HepG2 (cell line): ENCODE measurements at regions not wholly inside any gene's neighbourhood (a gene's known extent, or its start where the extent isn't known, plus 50 kb on each side); places are given as distances from the start of the nearest gene placed in this dataset.
"Not testable (repeated sequence)": the region's sequence is repeated elsewhere in the genome, so short reads cannot be mapped to it uniquely, and the experiment has no call there.

Experiments used
- ATAC-seq: fragments of 200-7000 bp; cut with Tn5 transposase; 3 replicates; pipeline ENCODE4 v1.9.1; 2020; ENCODE audit warnings: mild to moderate bottlenecking, moderate library complexity
- BruUV-seq: library from RNA; stranded (reverse); fragments of 400-500 nt; replicated peaks from 2 replicates; lab custom pipeline; 2021; lab: Mats Ljungman, UMichigan
- CTCF ChIA-PET: fragments of 300-600 bp; formaldehyde crosslinking; extraction: SDS; loops from one replicate; lab custom pipeline; 2021; ENCODE audit warnings: low total read pairs, inconsistent platforms, low intra/inter-chr PET ratio; lab: Yijun Ruan, JAX
- POLR2A ChIA-PET: fragments of 350-600 bp; sonication (Branson Sonifier 250); formaldehyde crosslinking; loops from one replicate; lab custom pipeline; 2020; ENCODE audit warnings: antibody characterized with exemption, inconsistent platforms; lab: Yijun Ruan, JAX
- DNase-seq: peaks from one replicate; pipeline ENCODE4 v3.0.0-alpha.2; 2015; ENCODE audit warnings: low spot score
- FAIRE-seq: peaks from 3 replicates; lab custom pipeline; 2011; peaks lifted over from hg19 to GRCh38; lab: Jason Lieb, UNC
- H2AFZ ChIP-seq: one replicate; pipeline ENCODE4 v1.6.1; 2011; ENCODE audit warnings: low read length, inconsistent platforms
- H3K27ac ChIP-seq: fragments of 300-600 bp; 3 replicates; pipeline ENCODE4 v1.8.0; 2011; ENCODE audit warnings: mixed run types, mild to moderate bottlenecking, mixed read lengths, low read length, inconsistent platforms; ENCODE audit not compliant: insufficient read depth; ENCODE audit errors: extremely low read length
- H3K27me3 ChIP-seq, 2 experiments: fragments of 200-600 bp in 1 of 2; 2 replicates in 1 of 2; 3 replicates in 1 of 2; pipeline versions ENCODE4 v1.6.0 to v1.8.0; 2011; ENCODE audit warnings: low read length in 2 of 2, mild to moderate bottlenecking in 2 of 2, moderate library complexity in 2 of 2, inconsistent platforms in 1 of 2; ENCODE audit not compliant: insufficient read depth in 2 of 2, control insufficient read depth in 1 of 2
- H3K36me3 ChIP-seq, 2 experiments: fragments of 200-600 bp in 1 of 2; replicated peaks in 1 of 2; 2 replicates in 1 of 2; 3 replicates in 1 of 2; pipeline versions ENCODE4 v1.5.1 to v1.8.0; 2011; ENCODE audit warnings: low read length in 2 of 2, inconsistent platforms in 1 of 2; ENCODE audit not compliant: insufficient read depth in 2 of 2, control insufficient read depth in 1 of 2
- H3K4me1 ChIP-seq: 2 replicates; pipeline ENCODE4 v1.5.1; 2012; ENCODE audit warnings: low read length, inconsistent platforms; ENCODE audit not compliant: insufficient read depth
- H3K4me2 ChIP-seq: 2 replicates; pipeline ENCODE4 v1.6.0; 2011; ENCODE audit warnings: low read depth, low read length, inconsistent platforms
- H3K4me3 ChIP-seq, 3 experiments: fragments of 200-600 bp in 1 of 3; sonication (generic), shearing (Covaris generic) in 1 of 3; replicated peaks in 1 of 3; 2 replicates each; pipeline ENCODE4 v1.5.1; 2011 to 2016; ENCODE audit warnings: low read length in 3 of 3, inconsistent platforms in 2 of 3, low read depth in 2 of 3, mild to moderate bottlenecking in 2 of 3, control low read depth in 1 of 3, mixed read lengths in 1 of 3; ENCODE audit not compliant: insufficient read depth in 1 of 3
- H3K79me2 ChIP-seq: one replicate; pipeline ENCODE4 v1.6.1; 2011; ENCODE audit warnings: low read length, inconsistent platforms; ENCODE audit not compliant: insufficient read depth
- H3K9ac ChIP-seq: 2 replicates; pipeline ENCODE4 v1.6.0; 2011; ENCODE audit warnings: mild to moderate bottlenecking, low read depth, low read length, inconsistent platforms; ENCODE audit not compliant: insufficient read depth
- H3K9me3 ChIP-seq: 2 replicates; pipeline ENCODE4 v1.5.1; 2012; ENCODE audit warnings: mild to moderate bottlenecking, low read length
- H4K20me1 ChIP-seq: 2 replicates; pipeline ENCODE4 v1.6.0; 2011; ENCODE audit warnings: inconsistent platforms, mild to moderate bottlenecking, low read length, moderate library complexity; ENCODE audit not compliant: insufficient read depth
- GLI4 ChIP-seq: sonication (generic); formaldehyde crosslinking; IDR thresholded peaks from 2 replicates; pipeline ENCODE4 v1.5.1; 2020; ENCODE audit warnings: missing genetic modification reagents, mild to moderate bottlenecking, moderate library complexity, borderline replicate concordance
- PRDM10 ChIP-seq: sonication (generic); formaldehyde crosslinking; IDR thresholded peaks from 2 replicates; pipeline ENCODE4 v1.4.0; 2020; ENCODE audit warnings: low read depth, missing genetic modification reagents
- PRMT3 ChIP-seq: sonication (generic); formaldehyde crosslinking; IDR thresholded peaks from 2 replicates; pipeline ENCODE4 v1.8.1; 2022; ENCODE audit warnings: low read depth, mild to moderate bottlenecking, moderate library complexity, missing genetic modification reagents, borderline replicate concordance
- ZNF142 ChIP-seq: sonication (generic); formaldehyde crosslinking; IDR thresholded peaks from 2 replicates; pipeline ENCODE4 v1.4.0; 2020; ENCODE audit warnings: missing genetic modification reagents
- ZNF383 ChIP-seq: sonication (generic); formaldehyde crosslinking; IDR thresholded peaks from 2 replicates; pipeline ENCODE4 v1.4.0; 2020; ENCODE audit warnings: missing genetic modification reagents, mild to moderate bottlenecking, borderline replicate concordance
- ZNF678 ChIP-seq: sonication (generic); formaldehyde crosslinking; IDR thresholded peaks from 2 replicates; pipeline ENCODE4 v1.4.0; 2020; ENCODE audit warnings: mild to moderate bottlenecking, missing genetic modification reagents
- WGBS: methylation state at CpG from one replicate; pipeline ENCODE4 v1.1.6; 2017; ENCODE audit warnings: low lambda C conversion rate; 5-methylcytosine and 5-hydroxymethylcytosine counted together
- in situ Hi-C: cut with HindIII; loops from 2 replicates; pipeline ENCODE4 v1.10.0; 2017; ENCODE audit warnings: low pct_unique_long_range_greater_than_20kb; ENCODE audit not compliant: extremely low pct_ligation_motif_present
- intact Hi-C: fragments of 100-400 bp; cut with micrococcal nuclease; formaldehyde crosslinking; loops from one replicate; pipeline ENCODE4 v1.10.0; 2022; ENCODE audit not compliant: unreplicated experiment

GRCh38 chr6:76162811-76163210 lies 90.3 kb upstream of the IMPG1 start (continued):
- TF ChIP-seq ZNF142, result no peak
- no peak for TF ChIP-seq PRMT3 (CRISPR knock-in tag)
- TF ChIP-seq ZNF383 (CRISPR knock-in tag), result no peak
- no peak for TF ChIP-seq PRDM10 (CRISPR knock-in tag)
- no peak for TF ChIP-seq GLI4 (CRISPR knock-in tag)
- TF ChIP-seq ZNF678 (CRISPR knock-in tag), result no peak
- TF ChIP-seq, all 625 proteins: peak for 0

GRCh38 chr6:76157800-76158199 lies 85.3 kb upstream of the IMPG1 start:
- H3K4me2 ChIP-seq, POLR2A ChIA-PET, ATAC-seq, H3K4me3 ChIP-seq, H3K79me2 ChIP-seq, H4K20me1 ChIP-seq, DNase-seq, H3K36me3 ChIP-seq, H2AFZ ChIP-seq, H3K4me1 ChIP-seq, H3K9ac ChIP-seq, BruUV-seq, H3K27me3 ChIP-seq, H3K27ac ChIP-seq, FAIRE-seq, in situ Hi-C loops, CTCF ChIA-PET: not testable (repeated sequence)
- WGBS, result 44% methylated on average over 6 of the region's 6 CpGs
- intact Hi-C loops, result loop anchor here (2.0 kb wide), 1 partner anchor 79 kb away; no protein-coding TSS in a partner anchor
- H3K9me3 ChIP-seq, result peaks cover 49% of the 10 kb centered on the region
